ENCODE measurements at regions not wholly inside any gene's neighbourhood (a gene's known extent, or its start where the extent isn't known, plus 50 kb on each side); places are given as distances from the start of the nearest gene placed in this dataset.
"Not testable (repeated sequence)": the region's sequence is repeated elsewhere in the genome, so short reads cannot be mapped to it uniquely, and the experiment has no call there.

GRCh38 chrX:10990976-10991375 lies 120.2 kb upstream of the HCCS start:
- H3K9me3 ChIP-seq (ENCODE audit: control insufficient read depth, insufficient read depth, low read length) = no peaks in the 10 kb centered on the region
- peaks cover 7% of the 10 kb centered on the region; the same call in 1 of the 2 replicates for H3K4me1 ChIP-seq (ENCODE audit: insufficient read depth, low read length)
- no peaks in the 10 kb centered on the region for H3K36me3 ChIP-seq (ENCODE audit: insufficient read depth, low read length)
- no peak overlapping the region for H3K9ac ChIP-seq (ENCODE audit: low read depth, low read length)

- Histone ChIP-seq H3K9ac (ENCODE audit: low read depth, low read length) (no peak overlapping the region), H3K9me3 (ENCODE audit: control insufficient read depth, insufficient read depth, low read length) (no peaks in the 10 kb centered on the region), H3K4me1 (ENCODE audit: insufficient read depth, low read length) (peaks cover 7% of the 10 kb centered on the region; the same call in 1 of the 2 replicates), H3K36me3 (ENCODE audit: insufficient read depth, low read length) (no peaks in the 10 kb centered on the region)
Measured at GRCh38 chrX:10992110-10992509, 119.0 kb upstream of the HCCS start.

GRCh38 chrX:11007076-11007475 lies 104.1 kb upstream of the HCCS start:
- not testable (repeated sequence) for H3K36me3 ChIP-seq (ENCODE audit: insufficient read depth, low read length); H3K4me1 ChIP-seq (ENCODE audit: insufficient read depth, low read length); H3K9ac ChIP-seq (ENCODE audit: low read depth, low read length); H3K9me3 ChIP-seq (ENCODE audit: control insufficient read depth, insufficient read depth, low read length)

GRCh38 chrX:11010476-11010875 lies 100.7 kb upstream of the HCCS start:
- Histone ChIP-seq H3K4me1 (ENCODE audit: insufficient read depth, low read length) (no peaks in the 10 kb centered on the region), H3K9ac (ENCODE audit: low read depth, low read length) (no peak overlapping the region), H3K36me3 (ENCODE audit: insufficient read depth, low read length) (no peaks in the 10 kb centered on the region), H3K9me3 (ENCODE audit: control insufficient read depth, insufficient read depth, low read length) (no peaks in the 10 kb centered on the region; the same call in none of the 2 replicates)

DNA sequence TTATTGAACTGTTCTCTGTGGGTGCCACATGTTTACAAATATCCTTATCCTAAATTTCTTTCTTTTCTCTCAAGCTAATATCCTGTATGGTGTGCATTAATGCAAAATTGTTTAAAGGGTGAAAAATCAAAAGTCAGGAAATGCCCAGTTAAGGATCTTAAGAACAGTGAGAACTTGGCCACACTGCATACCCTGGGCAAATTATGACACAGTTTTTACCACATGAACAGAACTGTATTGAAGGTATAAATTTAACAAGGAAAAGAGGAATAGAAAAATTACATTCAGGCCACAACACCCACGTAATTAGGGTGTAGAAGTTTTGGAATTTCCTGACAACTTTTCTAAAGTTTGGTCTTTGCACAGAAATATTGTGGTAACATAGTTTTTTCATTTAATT lies 94.4 kb upstream of the HCCS start:
- Histone ChIP-seq H3K36me3 (ENCODE audit: insufficient read depth, low read length) (no peaks in the 10 kb centered on the region), H3K4me1 (ENCODE audit: insufficient read depth, low read length) (no peaks in the 10 kb centered on the region), H3K9ac (ENCODE audit: low read depth, low read length) (no peak overlapping the region), H3K9me3 (ENCODE audit: control insufficient read depth, insufficient read depth, low read length) (no peaks in the 10 kb centered on the region)

DNA sequence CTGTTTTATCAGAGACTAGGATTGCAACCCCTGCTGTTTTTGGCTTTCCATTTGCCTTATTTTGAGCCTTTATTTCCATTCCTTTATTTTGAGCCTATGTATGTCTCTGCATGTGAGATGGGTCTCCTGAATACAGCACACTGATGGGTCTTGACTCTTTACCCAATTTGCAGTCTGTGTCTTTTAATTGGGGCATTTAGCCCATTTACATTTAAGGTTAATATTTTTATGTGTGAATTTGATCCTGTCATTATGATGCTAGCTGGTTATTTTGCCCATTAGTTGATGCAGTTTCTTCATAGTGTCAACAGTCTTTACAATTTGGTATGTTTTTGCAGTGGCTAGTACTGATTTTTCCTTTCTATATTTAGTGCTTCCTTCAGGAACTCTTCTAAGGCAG lies 88.5 kb upstream of the HCCS start:
- not testable (repeated sequence) for H3K4me1 ChIP-seq (ENCODE audit: insufficient read depth, low read length); H3K9ac ChIP-seq (ENCODE audit: low read depth, low read length); H3K9me3 ChIP-seq (ENCODE audit: control insufficient read depth, insufficient read depth, low read length); H3K36me3 ChIP-seq (ENCODE audit: insufficient read depth, low read length)

- no peaks in the 10 kb centered on the region; the same call in 1 of the 2 replicates for H3K4me1 ChIP-seq (ENCODE audit: insufficient read depth, low read length)
Measured at GRCh38 chrX:11039926-11040325, 71.2 kb upstream of the HCCS start.

DNA sequence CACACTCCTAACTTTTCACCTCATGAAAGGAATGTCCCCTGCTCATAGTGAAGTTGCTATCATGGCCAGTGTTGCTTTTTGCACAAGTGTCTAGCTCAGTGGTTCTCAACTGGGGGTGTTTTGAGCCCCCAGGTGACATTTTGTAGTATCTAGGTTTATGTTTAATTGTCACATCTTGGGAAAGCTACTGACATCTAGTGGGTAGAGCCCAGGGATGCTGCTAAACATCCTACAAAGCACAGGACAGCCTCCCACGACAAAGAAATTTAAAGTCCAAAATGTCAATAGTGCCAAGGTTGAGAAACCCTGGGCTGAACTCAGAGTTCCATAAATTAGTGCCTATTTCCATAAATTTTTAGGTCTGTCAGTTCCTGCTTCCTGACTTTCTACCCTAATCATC lies 70.7 kb upstream of the HCCS start:
- Histone ChIP-seq H3K9ac (ENCODE audit: low read depth, low read length) (no peak overlapping the region), H3K4me1 (ENCODE audit: insufficient read depth, low read length) (no peaks in the 10 kb centered on the region; the same call in 1 of the 2 replicates), H3K36me3 (ENCODE audit: insufficient read depth, low read length) (no peaks in the 10 kb centered on the region), H3K9me3 (ENCODE audit: control insufficient read depth, insufficient read depth, low read length) (no peaks in the 10 kb centered on the region)

More at GRCh38 chrX:11039926-11040325, 71.2 kb upstream of the HCCS start:
- Histone ChIP-seq H3K9me3 (ENCODE audit: control insufficient read depth, insufficient read depth, low read length) (no peaks in the 10 kb centered on the region), H3K36me3 (ENCODE audit: insufficient read depth, low read length) (no peaks in the 10 kb centered on the region), H3K9ac (ENCODE audit: low read depth, low read length) (no peak overlapping the region)

DNA sequence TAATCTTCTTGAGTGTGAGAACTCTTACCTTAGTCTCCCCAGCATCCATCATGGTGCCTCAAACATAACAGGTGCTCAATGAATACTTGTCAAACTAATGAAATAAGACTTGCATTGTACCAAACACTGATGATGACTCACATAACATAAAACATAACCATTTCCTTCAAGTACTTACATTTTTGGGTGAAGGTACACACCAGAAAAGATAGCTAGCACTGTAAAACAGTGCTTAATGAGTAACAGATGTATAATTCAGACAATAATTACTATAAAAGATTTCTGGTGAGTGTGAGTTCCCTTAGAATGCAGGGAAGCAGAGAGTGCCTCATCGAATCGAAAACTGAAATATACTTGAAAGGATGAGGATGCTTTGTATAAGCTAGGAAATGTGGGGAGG lies 70.1 kb upstream of the HCCS start:
- Histone ChIP-seq H3K9ac (ENCODE audit: low read depth, low read length) (no peak overlapping the region), H3K9me3 (ENCODE audit: control insufficient read depth, insufficient read depth, low read length) (no peaks in the 10 kb centered on the region), H3K36me3 (ENCODE audit: insufficient read depth, low read length) (no peaks in the 10 kb centered on the region), H3K4me1 (ENCODE audit: insufficient read depth, low read length) (no peaks in the 10 kb centered on the region)

- H3K4me1 ChIP-seq (ENCODE audit: insufficient read depth, low read length) = no peaks in the 10 kb centered on the region
- no peaks in the 10 kb centered on the region for H3K36me3 ChIP-seq (ENCODE audit: insufficient read depth, low read length)
- no peaks in the 10 kb centered on the region for H3K9me3 ChIP-seq (ENCODE audit: control insufficient read depth, insufficient read depth, low read length)
- H3K9ac ChIP-seq (ENCODE audit: low read depth, low read length) = no peak overlapping the region
Measured at GRCh38 chrX:11050013-11050412, 61.1 kb upstream of the HCCS start.

GRCh38 chrX:11053351-11053750 lies 57.8 kb upstream of the HCCS start:
- Histone ChIP-seq H3K9ac (ENCODE audit: low read depth, low read length) (no peak overlapping the region), H3K4me1 (ENCODE audit: insufficient read depth, low read length) (no peaks in the 10 kb centered on the region), H3K9me3 (ENCODE audit: control insufficient read depth, insufficient read depth, low read length) (no peaks in the 10 kb centered on the region), H3K36me3 (ENCODE audit: insufficient read depth, low read length) (no peaks in the 10 kb centered on the region)

- H3K4me1 ChIP-seq (ENCODE audit: insufficient read depth, low read length) = no peaks in the 10 kb centered on the region
- H3K9me3 ChIP-seq (ENCODE audit: control insufficient read depth, insufficient read depth, low read length) = no peaks in the 10 kb centered on the region
- H3K36me3 ChIP-seq (ENCODE audit: insufficient read depth, low read length) = no peaks in the 10 kb centered on the region
- no peak overlapping the region for H3K9ac ChIP-seq (ENCODE audit: low read depth, low read length)
Measured at GRCh38 chrX:11056322-11057176, 54.6 kb upstream of the HCCS start.

- Histone ChIP-seq H3K36me3 (ENCODE audit: insufficient read depth, low read length) (0 out of 2 replicates have a peak, but pooled peaks cover 2% of the 10 kb centered on the region), H3K9me3 (ENCODE audit: control insufficient read depth, insufficient read depth, low read length) (no peaks in the 10 kb centered on the region), H3K4me1 (ENCODE audit: insufficient read depth, low read length) (no peaks in the 10 kb centered on the region), H3K9ac (ENCODE audit: low read depth, low read length) (no peak overlapping the region)
Measured at GRCh38 chrX:11059933-11060332, 51.2 kb upstream of the HCCS start.
